IMR-90 (cell line): ENCODE measurements at regions not wholly inside any gene's neighbourhood (a gene's known extent, or its start where the extent isn't known, plus 50 kb on each side); places are given as distances from the start of the nearest gene placed in this dataset.
A peak's percentile ranks its signal among the peaks of the same experiment; 100 is the strongest.

Experiments used
- ATAC-seq: fragments of 200-7000 bp; cut with Tn5 transposase; 2 replicates; pipeline ENCODE4 v1.9.1; 2020; ENCODE audit warnings: low read depth, mild to moderate bottlenecking, moderate library complexity
- BruUV-seq: library from RNA; stranded (reverse); fragments of 400-500 nt; replicated peaks from 2 replicates; lab custom pipeline; 2021; lab: Mats Ljungman, UMichigan
- CTCF ChIA-PET: fragments of 300-600 bp; formaldehyde crosslinking; extraction: SDS; loops from one replicate; lab custom pipeline; 2021; ENCODE audit warnings: antibody characterized with exemption; lab: Yijun Ruan, JAX
- POLR2A ChIA-PET: fragments of 300-600 bp; sonication (Branson Sonifier 250); formaldehyde crosslinking; loops from one replicate; lab custom pipeline; 2022; ENCODE audit warnings: antibody characterized with exemption; ENCODE audit not compliant: unreplicated experiment; lab: Charles Lee
- DNase-seq: peaks from one replicate; pipeline ENCODE4 v3.0.0; 2013
- H2AFZ ChIP-seq: replicated peaks from 2 replicates; pipeline ENCODE3; 2013; ENCODE audit warnings: low read length, mild to moderate bottlenecking; ENCODE audit not compliant: poor library complexity
- H2AK5ac ChIP-seq: 2 replicates; pipeline ENCODE4 v1.6.1; 2013; ENCODE audit warnings: low read depth, low read length, inconsistent platforms
- H2AK9ac ChIP-seq: replicated peaks from 2 replicates; pipeline ENCODE3; 2013; ENCODE audit warnings: mild to moderate bottlenecking, low read depth, low read length, moderate library complexity; ENCODE audit not compliant: poor library complexity
- H2BK120ac ChIP-seq: 2 replicates; pipeline ENCODE4 v1.6.1; 2013; ENCODE audit warnings: low read depth, low read length, inconsistent platforms
- H2BK15ac ChIP-seq: 3 replicates; pipeline ENCODE4 v1.6.1; 2013; ENCODE audit warnings: low read depth, low read length, inconsistent platforms
- H2BK20ac ChIP-seq: 2 replicates; pipeline ENCODE4 v1.6.1; 2013; ENCODE audit warnings: low read depth, mild to moderate bottlenecking, inconsistent platforms, low read length, moderate library complexity
- H2BK5ac ChIP-seq: 2 replicates; pipeline ENCODE4 v1.6.1; 2013; ENCODE audit warnings: mild to moderate bottlenecking, low read depth, low read length, inconsistent platforms; ENCODE audit not compliant: poor library complexity, severe bottlenecking
- H3K14ac ChIP-seq: replicated peaks from 2 replicates; pipeline ENCODE4 v1.6.1; 2013; ENCODE audit warnings: low read depth, low read length, inconsistent platforms
- H3K18ac ChIP-seq: 2 replicates; pipeline ENCODE4 v1.6.1; 2013; ENCODE audit warnings: low read depth, low read length, control low read depth
- H3K23ac ChIP-seq: 2 replicates; pipeline ENCODE4 v1.6.1; 2013; ENCODE audit warnings: low read depth, low read length, inconsistent platforms
- H3K27ac ChIP-seq: 2 replicates; pipeline ENCODE4 v1.5.1; 2013; ENCODE audit warnings: mild to moderate bottlenecking, control low read depth, low read length; ENCODE audit not compliant: insufficient read depth
- H3K27me3 ChIP-seq: 2 replicates; pipeline ENCODE4 v1.6.1; 2013; ENCODE audit warnings: low read length; ENCODE audit not compliant: control insufficient read depth, insufficient read depth
- H3K36me3 ChIP-seq: 2 replicates; pipeline ENCODE4 v1.6.1; 2013; ENCODE audit warnings: low read length, mixed read lengths; ENCODE audit not compliant: control insufficient read depth, insufficient read depth
- H3K4ac ChIP-seq: 2 replicates; pipeline ENCODE4 v1.6.1; 2013; ENCODE audit warnings: low read depth, low read length, inconsistent platforms
- H3K4me1 ChIP-seq: 2 replicates; pipeline ENCODE4 v1.6.1; 2013; ENCODE audit warnings: low read length, mixed read lengths; ENCODE audit not compliant: control insufficient read depth, insufficient read depth
- H3K4me2 ChIP-seq: 2 replicates; pipeline ENCODE4 v1.6.1; 2013; ENCODE audit warnings: low read depth, mild to moderate bottlenecking, control low read depth, low read length, moderate library complexity
- H3K4me3 ChIP-seq: 2 replicates; pipeline ENCODE4 v1.5.1; 2013; ENCODE audit warnings: low read depth, mild to moderate bottlenecking, control low read depth, low read length, moderate library complexity; ENCODE audit not compliant: insufficient read depth
- H3K56ac ChIP-seq: 2 replicates; pipeline ENCODE4 v1.6.1; 2013; ENCODE audit warnings: low read length, inconsistent platforms; ENCODE audit not compliant: insufficient read depth; ENCODE audit errors: extremely low read depth
- H3K79me1 ChIP-seq, 2 experiments: 2 replicates each; pipeline ENCODE4 v1.6.1; 2013; ENCODE audit warnings: low read length in 2 of 2, inconsistent platforms in 1 of 2, low read depth in 1 of 2
- H3K9ac ChIP-seq: 2 replicates; pipeline ENCODE4 v1.6.1; 2013; ENCODE audit warnings: low read depth, low read length, control low read depth
- H3K9me1 ChIP-seq: 2 replicates; pipeline ENCODE4 v1.6.1; 2013; ENCODE audit warnings: low read length, inconsistent platforms; ENCODE audit not compliant: insufficient read depth
- H3K9me3 ChIP-seq: 2 replicates; pipeline ENCODE4 v1.6.1; 2013; ENCODE audit warnings: low read length; ENCODE audit not compliant: control insufficient read depth, insufficient read depth
- H4K20me1 ChIP-seq: 2 replicates; pipeline ENCODE4 v1.6.1; 2013; ENCODE audit warnings: low read length, inconsistent platforms; ENCODE audit not compliant: insufficient read depth
- H4K5ac ChIP-seq: 2 replicates; pipeline ENCODE4 v1.6.1; 2013; ENCODE audit warnings: mild to moderate bottlenecking, low read depth, low read length, control low read depth
- H4K8ac ChIP-seq, 2 experiments: 2 replicates each; pipeline ENCODE4 v1.6.1; 2013; ENCODE audit warnings: low read depth in 2 of 2, low read length in 2 of 2, control low read depth in 1 of 2, inconsistent platforms in 1 of 2
- H4K91ac ChIP-seq: 2 replicates; pipeline ENCODE4 v1.6.1; 2013; ENCODE audit warnings: low read depth, low read length, inconsistent platforms; ENCODE audit not compliant: insufficient read depth
- MAFK ChIP-seq: IDR thresholded peaks from 2 replicates; pipeline ENCODE4 v1.6.1; 2012; ENCODE audit warnings: low read depth, low read length, improper control_type of control experiment
- MAZ ChIP-seq: IDR thresholded peaks from 2 replicates; pipeline ENCODE4 v1.6.1; 2012; ENCODE audit warnings: low read depth, mild to moderate bottlenecking, low read length, improper control_type of control experiment, moderate library complexity, borderline replicate concordance
- WGBS, 2 experiments: methylation state at CpG; one replicate each; pipeline versions ENCODE4 v1.1.5 to v1.1.7; 2013; ENCODE audit warnings: missing lambda C conversion rate in 2 of 2; ENCODE audit not compliant: insufficient read length in 1 of 2; ENCODE audit errors: extremely low coverage in 2 of 2; 5-methylcytosine and 5-hydroxymethylcytosine counted together
- dilution Hi-C: fragments of 300-500 bp; cut with HindIII; formaldehyde crosslinking; loops from one replicate; pipeline ENCODE4 v1.14.3; 2018; ENCODE audit warnings: low sequenced_read_pairs; ENCODE audit not compliant: unreplicated experiment
- in situ Hi-C: fragments of 300-500 bp; cut with MboI; formaldehyde crosslinking; loops from 3 replicates; pipeline ENCODE4 v1.14.3; 2019; ENCODE audit warnings: low sequenced_read_pairs, inconsistent platforms, mixed read lengths
- intact Hi-C: fragments of 100-400 bp; cut with micrococcal nuclease; formaldehyde crosslinking; loops from 2 replicates; pipeline ENCODE4 v1.10.0; 2022

- H3K36me3 ChIP-seq: no peaks in the 10 kb centered on the region
- no peak overlapping the region for H3K9ac ChIP-seq
- H4K8ac ChIP-seq: no peak overlapping the region
- H3K23ac ChIP-seq: no peak overlapping the region
- H3K18ac ChIP-seq: no peak overlapping the region
- H2BK5ac ChIP-seq: no peak overlapping the region
- in situ Hi-C loops: no loop called here
- no peak overlapping the region for H3K4me2 ChIP-seq
- H3K14ac ChIP-seq: no peak overlapping the region
- no peaks in the 10 kb centered on the region for H3K9me3 ChIP-seq
- ATAC-seq: no peak
- no peak overlapping the region for H2AK5ac ChIP-seq
- intact Hi-C loops: no loop called here
- TF ChIP-seq MAZ (no peak), MAFK (peak; percentile 79)
- no peak for DNase-seq
- H3K4me3 ChIP-seq: no peak overlapping the region
- WGBS, 2 experiments: no CpG with 5 or more reads among the region's 1 CpG
- H4K91ac ChIP-seq: no peak overlapping the region
- H4K20me1 ChIP-seq: no peaks in the 10 kb centered on the region
- no peak overlapping the region for H3K56ac ChIP-seq
- no peaks in the 10 kb centered on the region for H3K9me1 ChIP-seq
- no peaks in the 10 kb centered on the region for H3K4me1 ChIP-seq
- H3K79me1 ChIP-seq: no peaks in the 10 kb centered on the region
- no peak overlapping the region for H4K5ac ChIP-seq
- no peak overlapping the region for H2AK9ac ChIP-seq
- no peak overlapping the region for H2BK120ac ChIP-seq
- no TSS peak for BruUV-seq
- CTCF ChIA-PET: no interaction called here
- no peak overlapping the region for H3K27ac ChIP-seq
- dilution Hi-C loops: no loop called here
- POLR2A ChIA-PET: no interaction called here
- H3K4ac ChIP-seq: no peak overlapping the region
- no peak overlapping the region for H2AFZ ChIP-seq
- no peak overlapping the region for H2BK15ac ChIP-seq
- no peak overlapping the region for H2BK20ac ChIP-seq
- H3K27me3 ChIP-seq: no peaks in the 10 kb centered on the region
Observed at GRCh38 chr5:164861610-164862009, 1356.2 kb downstream of the MAT2B start.
